Activated CD4-positive, alpha-beta T cell treated with anti-CD3 and anti-CD28 coated beads for 4 hours (primary cell): ENCODE measurements at regions not wholly inside any gene's neighbourhood (a gene's known extent, or its start where the extent isn't known, plus 50 kb on each side); places are given as distances from the start of the nearest gene placed in this dataset.

Experiments
- DNase-seq, 2 donors: peaks; one replicate each; pipeline ENCODE4 v3.0.0-alpha.2; 2020

GRCh38 chr1:115491298-115492018 is 150.3 kb upstream of the VANGL1 start:
- no peak for DNase-seq

GRCh38 chr1:115479055-115479482 is 141.0 kb upstream of the NGF start:
- DNase-seq, result no peak

- DNase-seq, result no peak
These were observed 139.0 kb upstream of the NGF start for GRCh38 chr1:115477071-115477470.

- DNase-seq, result no peak
These were observed 138.6 kb upstream of the NGF start for GRCh38 chr1:115476616-115477015.

GRCh38 chr1:115475901-115476300 is 137.9 kb upstream of the NGF start:
- DNase-seq, result no peak

GRCh38 chr1:115475252-115475651 is 137.2 kb upstream of the NGF start:
- DNase-seq, result no peak

- DNase-seq, result no peak
These were observed 136.0 kb upstream of the NGF start for GRCh38 chr1:115473986-115474565.

- peak in 1 of 2 donors; percentile 14 for DNase-seq
These were observed 131.8 kb upstream of the NGF start for GRCh38 chr1:115469703-115470476.

GRCh38 chr1:115467790-115468189 is 129.7 kb upstream of the NGF start:
- DNase-seq, result no peak

- DNase-seq, result no peak
These were observed 129.1 kb upstream of the NGF start for GRCh38 chr1:115467196-115467595.

GRCh38 chr1:115466433-115466832 is 128.4 kb upstream of the NGF start:
- DNase-seq, result no peak

- no peak for DNase-seq
These were observed 127.8 kb upstream of the NGF start for GRCh38 chr1:115465802-115466363.

GRCh38 chr1:115463347-115463746 is 125.3 kb upstream of the NGF start:
- no peak for DNase-seq

- DNase-seq, result no peak
These were observed 124.6 kb upstream of the NGF start for GRCh38 chr1:115462566-115463076.

- DNase-seq, result no peak
These were observed 123.5 kb upstream of the NGF start for GRCh38 chr1:115461526-115461925.

GRCh38 chr1:115459161-115459560 is 121.1 kb upstream of the NGF start:
- no peak for DNase-seq

- no peak for DNase-seq
These were observed 120.5 kb upstream of the NGF start for GRCh38 chr1:115458426-115459114.

- no peak for DNase-seq
These were observed 119.2 kb upstream of the NGF start for GRCh38 chr1:115457289-115457688.

- no peak for DNase-seq
These were observed 118.5 kb upstream of the NGF start for GRCh38 chr1:115456441-115456961.

GRCh38 chr1:115454837-115455511 is 116.9 kb upstream of the NGF start:
- DNase-seq, result no peak

- DNase-seq, result no peak
These were observed 115.6 kb upstream of the NGF start for GRCh38 chr1:115453666-115454065.
